T-cell (primary cell): ENCODE measurements at regions not wholly inside any gene's neighbourhood (a gene's known extent, or its start where the extent isn't known, plus 50 kb on each side); places are given as distances from the start of the nearest gene placed in this dataset.

Experiments used
- ATAC-seq, 4 experiments: fragments of 200-7000 bp in 3 of 4; fragments of 150-1000 bp in 1 of 4; cut with Tn5 transposase; replicated peaks in 1 of 4; 1 replicate in 3 of 4; 2 replicates in 1 of 4; pipeline ENCODE4 v1.10.0; 2021; ENCODE audit warnings: moderate library complexity in 3 of 4, mild to moderate bottlenecking in 2 of 4, moderate number of reproducible peaks in 1 of 4
- CTCF ChIA-PET, 2 donors: fragments of 300-600 bp; sonication (Branson Sonifier 250); formaldehyde crosslinking; loops; one replicate each; lab custom pipeline; 2022; ENCODE audit warnings: antibody characterized with exemption in 2 of 2; lab: Charles Lee
- POLR2A ChIA-PET, 2 donors: fragments of 300-600 bp; sonication (Branson Sonifier 250); formaldehyde crosslinking; loops; one replicate each; lab custom pipeline; 2022; ENCODE audit warnings: antibody characterized with exemption in 2 of 2; lab: Charles Lee
- DNase-seq, 35 experiments: peaks; one replicate each; pipeline versions ENCODE4 v3.0.0 to v3.0.0-alpha.2; 2013 to 2023
- H3K27ac ChIP-seq: one replicate; pipeline ENCODE4 v1.5.1; 2013; ENCODE audit warnings: low read length
- H3K27me3 ChIP-seq, 2 experiments: replicated peaks in 1 of 2; 1 replicate in 1 of 2; 2 replicates in 1 of 2; pipeline versions ENCODE4 v1.6.1 to v1.7.0; 2013; ENCODE audit warnings: low read length in 1 of 2, mixed read lengths in 1 of 2; ENCODE audit not compliant: control insufficient read depth in 2 of 2, insufficient read depth in 2 of 2; ENCODE audit errors: extremely low read depth in 1 of 2
- H3K36me3 ChIP-seq, 2 donors: 1 replicate in 1 of 2; 2 replicates in 1 of 2; pipeline versions ENCODE4 v1.6.1 to v1.7.0; 2013; ENCODE audit warnings: low read length in 1 of 2; ENCODE audit not compliant: control insufficient read depth in 2 of 2, insufficient read depth in 1 of 2; ENCODE audit errors: extremely low read depth in 1 of 2
- H3K4me1 ChIP-seq, 2 experiments: 1 replicate in 1 of 2; 2 replicates in 1 of 2; pipeline versions ENCODE4 v1.6.1 to v1.7.0; 2013; ENCODE audit warnings: low read length in 2 of 2, mixed read lengths in 1 of 2; ENCODE audit not compliant: insufficient read depth in 2 of 2, control insufficient read depth in 1 of 2; ENCODE audit errors: extremely low read depth in 1 of 2
- H3K4me3 ChIP-seq, 2 donors: 1 replicate in 1 of 2; 2 replicates in 1 of 2; pipeline versions ENCODE4 v1.5.1 to v1.7.0; 2013; ENCODE audit warnings: mild to moderate bottlenecking in 2 of 2, low read length in 1 of 2, moderate library complexity in 1 of 2; ENCODE audit not compliant: control insufficient read depth in 1 of 2; ENCODE audit errors: extremely low read depth in 1 of 2
- H3K9me3 ChIP-seq: 2 replicates; pipeline ENCODE4 v1.7.0; 2013
- H3K27ac Mint-ChIP-seq, 2 donors: one replicate each; pipeline ENCODE4 v1.8.0; 2020 to 2021; ENCODE audit warnings: mild to moderate bottlenecking in 2 of 2, mixed read lengths in 2 of 2
- H3K27me3 Mint-ChIP-seq, 2 donors: one replicate each; pipeline ENCODE4 v1.8.0; 2021 to 2022; ENCODE audit warnings: mixed read lengths in 2 of 2
- H3K36me3 Mint-ChIP-seq: one replicate; pipeline ENCODE4 v1.8.0; 2021; ENCODE audit warnings: mixed read lengths
- H3K4me1 Mint-ChIP-seq, 3 donors: one replicate each; pipeline ENCODE4 v1.8.0; 2020 to 2022; ENCODE audit warnings: mixed read lengths in 3 of 3, mild to moderate bottlenecking in 1 of 3
- H3K4me3 Mint-ChIP-seq, 3 donors: one replicate each; pipeline ENCODE4 v1.8.0; 2020 to 2022; ENCODE audit warnings: mild to moderate bottlenecking in 3 of 3, mixed read lengths in 3 of 3, moderate library complexity in 3 of 3
- H3K9me3 Mint-ChIP-seq, 3 donors: one replicate each; pipeline ENCODE4 v1.8.0; 2020 to 2022; ENCODE audit warnings: mixed read lengths in 3 of 3
- WGBS: methylation state at CpG from one replicate; pipeline ENCODE4 v1.1.5; 2013; ENCODE audit warnings: missing lambda C conversion rate; ENCODE audit not compliant: insufficient coverage; 5-methylcytosine and 5-hydroxymethylcytosine counted together

DNA sequence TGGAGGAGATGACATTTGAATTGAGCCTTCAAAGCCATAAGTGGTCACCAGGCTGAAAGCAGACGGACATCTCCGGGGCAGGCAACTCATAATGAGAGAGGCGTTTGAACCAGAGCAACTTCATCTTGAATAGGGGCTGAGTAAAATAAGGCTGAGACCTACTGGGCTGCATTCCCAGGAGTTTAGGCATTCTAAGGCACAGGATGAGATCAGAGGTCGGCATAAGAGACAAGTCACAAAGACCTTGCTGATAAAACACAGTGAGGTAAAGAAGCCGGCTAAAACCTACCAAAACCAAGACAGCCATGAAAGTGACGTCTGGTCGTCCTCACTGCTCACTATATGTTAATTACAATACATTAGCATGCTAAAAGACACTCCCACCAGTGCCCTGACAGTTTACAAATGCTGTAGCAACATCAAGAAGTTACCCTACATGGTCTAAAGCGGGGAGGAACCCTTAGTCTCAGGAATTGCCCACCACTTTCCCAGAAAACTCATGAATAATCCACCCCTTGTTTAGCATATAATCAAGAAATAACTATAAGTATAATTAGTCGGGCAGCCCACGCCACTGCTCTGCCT lies 194.7 kb upstream of the SOX4 start:
- ChIA-PET CTCF (no interaction called here), POLR2A (no interaction called here)
- H3K4me1 ChIP-seq = no peaks in the 10 kb centered on the region
- no peaks in the 10 kb centered on the region for H3K9me3 Mint-ChIP-seq
- no peak overlapping the region for H3K4me3 Mint-ChIP-seq
- no peak for DNase-seq
- H3K27me3 ChIP-seq = peaks cover 0 to 5% of the 10 kb centered on the region in 2 experiments
- 79% methylated on average over 6 of the region's 10 CpGs for WGBS
- no peaks in the 10 kb centered on the region for H3K36me3 ChIP-seq
- no peaks in the 10 kb centered on the region for H3K36me3 Mint-ChIP-seq
- H3K27ac ChIP-seq = no peak overlapping the region
- H3K27me3 Mint-ChIP-seq = peaks cover 0 to 3% of the 10 kb centered on the region in 2 donors
- H3K4me1 Mint-ChIP-seq = no peaks in the 10 kb centered on the region
- H3K27ac Mint-ChIP-seq = no peak overlapping the region
- no peak for ATAC-seq
- no peaks in the 10 kb centered on the region for H3K9me3 ChIP-seq
- H3K4me3 ChIP-seq = no peak overlapping the region

GRCh38 chr6:21402368-21402767 lies 191.2 kb upstream of the SOX4 start:
- H3K4me3 ChIP-seq = no peak overlapping the region
- Mint-ChIP-seq H3K4me3 (no peak overlapping the region), H3K27ac (no peak overlapping the region), H3K9me3 (no peaks in the 10 kb centered on the region), H3K4me1 (no peaks in the 10 kb centered on the region), H3K27me3 (peaks cover 0 to 3% of the 10 kb centered on the region in 2 donors), H3K36me3 (no peaks in the 10 kb centered on the region)
- no peaks in the 10 kb centered on the region for H3K9me3 ChIP-seq
- no peaks in the 10 kb centered on the region for H3K4me1 ChIP-seq
- CTCF ChIA-PET = no interaction called here
- H3K27ac ChIP-seq = no peak overlapping the region
- WGBS = no CpG with 5 or more reads among the region's 4 CpGs
- POLR2A ChIA-PET = no interaction called here
- DNase-seq = no peak
- no peaks in the 10 kb centered on the region for H3K36me3 ChIP-seq
- no peak for ATAC-seq
- peaks cover 0 to 5% of the 10 kb centered on the region in 2 experiments for H3K27me3 ChIP-seq

DNA sequence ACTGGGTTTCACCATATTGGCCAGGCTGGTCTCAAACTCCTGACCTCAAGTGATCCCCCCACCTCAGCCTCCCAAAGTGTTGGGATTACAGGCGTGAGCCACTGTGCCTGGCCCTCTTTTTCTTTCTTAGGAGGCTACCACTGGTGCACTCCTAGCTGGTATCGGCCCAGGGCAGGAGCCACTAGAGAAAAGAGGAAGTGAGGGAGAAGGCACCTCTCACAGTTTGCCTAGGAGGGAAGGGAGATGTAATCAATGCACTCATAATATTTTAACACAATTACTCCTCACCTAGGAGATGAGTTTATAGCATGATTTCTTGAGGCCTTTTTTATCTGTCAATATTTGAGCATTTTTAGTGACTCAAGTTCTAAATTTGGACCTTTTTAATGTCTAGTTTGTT lies 189.0 kb upstream of the SOX4 start:
- no peak for DNase-seq
- Histone ChIP-seq H3K27ac (no peak overlapping the region), H3K4me3 (no peak overlapping the region), H3K9me3 (no peaks in the 10 kb centered on the region), H3K36me3 (no peaks in the 10 kb centered on the region), H3K4me1 (no peaks in the 10 kb centered on the region), H3K27me3 (peaks cover 0 to 2% of the 10 kb centered on the region in 2 experiments)
- POLR2A ChIA-PET = no interaction called here
- no peaks in the 10 kb centered on the region for H3K36me3 Mint-ChIP-seq
- CTCF ChIA-PET = no interaction called here
- H3K27ac Mint-ChIP-seq = no peak overlapping the region
- no CpG with 5 or more reads among the region's 2 CpGs for WGBS
- H3K27me3 Mint-ChIP-seq = peaks cover 1 to 8% of the 10 kb centered on the region in 2 donors
- no peaks in the 10 kb centered on the region for H3K4me1 Mint-ChIP-seq
- no peak overlapping the region for H3K4me3 Mint-ChIP-seq
- H3K9me3 Mint-ChIP-seq = peaks cover 0 to 4% (median 4%) of the 10 kb centered on the region in 3 donors
- no peak for ATAC-seq

GRCh38 chr6:21406316-21406715 lies 187.2 kb upstream of the SOX4 start:
- POLR2A ChIA-PET = no interaction called here
- 91% methylated on average over 4 of the region's 5 CpGs for WGBS
- CTCF ChIA-PET = no interaction called here
- no peak overlapping the region for H3K27ac ChIP-seq
- Mint-ChIP-seq H3K27me3 (peaks cover 1 to 8% of the 10 kb centered on the region in 2 donors), H3K4me3 (no peak overlapping the region), H3K9me3 (peaks cover 4 to 6% (median 4%) of the 10 kb centered on the region in 3 donors), H3K36me3 (no peaks in the 10 kb centered on the region), H3K27ac (no peak overlapping the region), H3K4me1 (no peaks in the 10 kb centered on the region)
- H3K36me3 ChIP-seq = no peaks in the 10 kb centered on the region
- no peak for ATAC-seq
- H3K27me3 ChIP-seq = peaks cover 0 to 2% of the 10 kb centered on the region in 2 experiments
- H3K4me1 ChIP-seq = no peaks in the 10 kb centered on the region
- DNase-seq = no peak
- no peak overlapping the region for H3K4me3 ChIP-seq
- H3K9me3 ChIP-seq = no peaks in the 10 kb centered on the region

- H3K27me3 ChIP-seq = peaks cover 0 to 2% of the 10 kb centered on the region in 2 experiments
- POLR2A ChIA-PET = no interaction called here
- no peaks in the 10 kb centered on the region for H3K9me3 ChIP-seq
- CTCF ChIA-PET = interaction anchor here in 1 of 2 donors (0.6 kb wide), 1 partner anchor 255 kb away, joined by 4 read pairs; no protein-coding TSS in a partner anchor
- ATAC-seq (no peak), DNase-seq (no peak)
- Mint-ChIP-seq H3K4me3 (no peak overlapping the region), H3K36me3 (no peaks in the 10 kb centered on the region), H3K4me1 (no peaks in the 10 kb centered on the region), H3K9me3 (peaks cover 4 to 6% (median 4%) of the 10 kb centered on the region in 3 donors), H3K27me3 (peaks cover 4 to 11% of the 10 kb centered on the region in 2 donors), H3K27ac (no peak overlapping the region)
- H3K4me3 ChIP-seq = no peak overlapping the region
- no peaks in the 10 kb centered on the region for H3K4me1 ChIP-seq
- 97% methylated on average over 5 of the region's 5 CpGs for WGBS
- no peak overlapping the region for H3K27ac ChIP-seq
- no peaks in the 10 kb centered on the region for H3K36me3 ChIP-seq
Observed at GRCh38 chr6:21409231-21409630, 184.3 kb upstream of the SOX4 start.

DNA sequence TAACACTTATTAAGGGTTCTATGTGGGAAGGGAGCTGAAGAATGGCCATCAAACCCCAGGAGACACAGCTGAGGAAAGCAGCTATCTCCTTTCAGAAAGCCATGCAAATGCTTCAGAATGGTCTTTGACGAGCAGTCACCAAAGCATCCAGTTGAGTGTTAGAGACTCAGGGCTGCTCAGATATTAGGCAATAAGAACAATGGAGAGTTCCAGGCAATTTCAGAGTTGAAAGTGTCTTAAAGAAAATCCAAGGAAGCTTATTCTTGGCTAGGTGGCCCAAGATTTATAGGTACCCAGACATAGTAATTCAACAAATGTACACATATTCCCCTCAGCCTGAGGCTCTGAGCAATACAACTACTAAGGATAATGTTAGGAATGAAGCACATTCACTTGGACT lies 180.1 kb upstream of the SOX4 start:
- ChIA-PET POLR2A (interaction anchor here in 1 of 2 donors (0.6 kb wide), 1 partner anchor 1731 kb away, joined by 3 read pairs; no protein-coding TSS in a partner anchor), CTCF (no interaction called here)
- ATAC-seq (no peak), DNase-seq (no peak)
- Histone ChIP-seq H3K27ac (no peak overlapping the region), H3K27me3 (no peaks in the 10 kb centered on the region), H3K4me3 (no peak overlapping the region), H3K9me3 (no peaks in the 10 kb centered on the region), H3K4me1 (no peaks in the 10 kb centered on the region), H3K36me3 (no peaks in the 10 kb centered on the region)
- 100% methylated on average over 1 of the region's 1 CpG for WGBS
- H3K9me3 Mint-ChIP-seq = peaks cover 0 to 6% (median 4%) of the 10 kb centered on the region in 3 donors
- no peak overlapping the region for H3K27ac Mint-ChIP-seq
- peaks cover 3 to 7% of the 10 kb centered on the region in 2 donors for H3K27me3 Mint-ChIP-seq
- no peaks in the 10 kb centered on the region for H3K4me1 Mint-ChIP-seq
- H3K4me3 Mint-ChIP-seq = no peak overlapping the region
- H3K36me3 Mint-ChIP-seq = no peaks in the 10 kb centered on the region
